B cell (primary cell): ENCODE measurements at regions not wholly inside any gene's neighbourhood (a gene's known extent, or its start where the extent isn't known, plus 50 kb on each side); places are given as distances from the start of the nearest gene placed in this dataset.

Experiments used
- ATAC-seq: fragments of 200-7000 bp; cut with Tn5 transposase; one replicate; pipeline ENCODE4 v1.10.0; 2021; ENCODE audit warnings: low read depth, mild to moderate bottlenecking, moderate number of reproducible peaks, moderate library complexity
- CTCF ChIA-PET: fragments of 350-600 bp; sonication (Branson Sonifier 250); formaldehyde crosslinking; loops from one replicate; lab custom pipeline; 2021; ENCODE audit warnings: antibody characterized with exemption, inconsistent platforms; lab: Charles Lee
- POLR2A ChIA-PET: fragments of 350-600 bp; sonication (Branson Sonifier 250); formaldehyde crosslinking; loops from one replicate; lab custom pipeline; 2021; ENCODE audit warnings: antibody characterized with exemption; lab: Charles Lee
- DNase-seq: peaks from one replicate; pipeline ENCODE4 v3.0.0; 2013
- H2AFZ ChIP-seq: 2 replicates; pipeline ENCODE4 v1.6.1; 2012; ENCODE audit warnings: mild to moderate bottlenecking, low read depth, low read length; ENCODE audit not compliant: insufficient read depth, poor library complexity, severe bottlenecking
- H3K27ac ChIP-seq, 2 donors: 1 replicate in 1 of 2; 2 replicates in 1 of 2; pipeline ENCODE4 v1.5.1; 2012 to 2013; ENCODE audit warnings: low read length in 2 of 2, mild to moderate bottlenecking in 2 of 2, moderate library complexity in 1 of 2
- H3K27me3 ChIP-seq, 4 experiments: fragments of 200-600 bp in 1 of 4; sonication (generic) in 1 of 4; replicated peaks in 1 of 4; 1 replicate in 2 of 4; 2 replicates in 2 of 4; pipeline versions ENCODE4 v1.6.1 to v1.7.0; 2013 to 2016; ENCODE audit warnings: low read length in 3 of 4, mild to moderate bottlenecking in 2 of 4, mixed read lengths in 1 of 4, moderate library complexity in 1 of 4; ENCODE audit not compliant: insufficient read depth in 4 of 4, control insufficient read depth in 3 of 4; ENCODE audit errors: control extremely low read depth in 1 of 4
- H3K36me3 ChIP-seq, 2 experiments: replicated peaks in 1 of 2; 1 replicate in 1 of 2; 2 replicates in 1 of 2; pipeline versions ENCODE4 v1.6.1 to v1.7.1; 2013; ENCODE audit warnings: low read length in 1 of 2; ENCODE audit not compliant: insufficient read depth in 2 of 2, control insufficient read depth in 1 of 2; ENCODE audit errors: control extremely low read depth in 1 of 2, extremely low read depth in 1 of 2
- H3K4me1 ChIP-seq, 2 donors: fragments of 200-600 bp in 1 of 2; sonication (generic) in 1 of 2; 1 replicate in 1 of 2; 2 replicates in 1 of 2; pipeline versions ENCODE4 v1.5.1 to v1.6.1; 2013 to 2017; ENCODE audit warnings: low read length in 2 of 2; ENCODE audit not compliant: control insufficient read depth in 2 of 2, insufficient read depth in 2 of 2
- H3K4me2 ChIP-seq: replicated peaks from 2 replicates; pipeline ENCODE3; 2012; ENCODE audit warnings: mild to moderate bottlenecking, low read depth, low read length; ENCODE audit not compliant: poor library complexity, severe bottlenecking
- H3K4me3 ChIP-seq, 5 experiments: fragments of 200-600 bp in 1 of 5; sonication (generic) in 1 of 5; 1 replicate in 3 of 5; 2 replicates in 2 of 5; pipeline versions ENCODE4 v1.5.1 to v1.7.0; 2011 to 2016; ENCODE audit warnings: low read length in 4 of 5, mild to moderate bottlenecking in 4 of 5, low read depth in 2 of 5, control low read depth in 1 of 5, moderate library complexity in 1 of 5; ENCODE audit not compliant: insufficient read depth in 1 of 5; ENCODE audit errors: control extremely low read depth in 1 of 5, extremely low read depth in 1 of 5
- H3K79me2 ChIP-seq: fragments of 200-600 bp; sonication (generic); one replicate; pipeline ENCODE4 v1.6.0; 2016; ENCODE audit warnings: low read length; ENCODE audit not compliant: control insufficient read depth, insufficient read depth
- H3K9ac ChIP-seq: fragments of 200-600 bp; sonication (generic); 2 replicates; pipeline ENCODE4 v1.6.1; 2017; ENCODE audit warnings: mild to moderate bottlenecking, low read length, moderate library complexity
- H3K9me3 ChIP-seq, 3 donors: one replicate each; pipeline versions ENCODE4 v1.6.1 to v1.7.1; 2013; ENCODE audit warnings: low read length in 2 of 3; ENCODE audit not compliant: control insufficient read depth in 2 of 3, insufficient read depth in 1 of 3; ENCODE audit errors: control extremely low read depth in 1 of 3
- H4K20me1 ChIP-seq: 2 replicates; pipeline ENCODE4 v1.6.0; 2012; ENCODE audit warnings: mild to moderate bottlenecking, low read length; ENCODE audit not compliant: insufficient read depth, control insufficient read depth, poor library complexity, severe bottlenecking
- H3K27ac Mint-ChIP-seq: one replicate; pipeline ENCODE4 v1.8.0; 2021; ENCODE audit warnings: mixed read lengths
- H3K27me3 Mint-ChIP-seq: one replicate; pipeline ENCODE4 v1.8.0; 2021; ENCODE audit warnings: mixed read lengths
- H3K4me1 Mint-ChIP-seq: one replicate; pipeline ENCODE4 v1.8.0; 2021; ENCODE audit warnings: mixed read lengths
- H3K4me3 Mint-ChIP-seq: one replicate; pipeline ENCODE4 v1.8.0; 2021; ENCODE audit warnings: mixed read lengths
- H3K9me3 Mint-ChIP-seq: one replicate; pipeline ENCODE4 v1.8.0; 2022; ENCODE audit warnings: mixed read lengths; ENCODE audit not compliant: insufficient read depth
- CTCF ChIP-seq: fragments of 200-600 bp; IDR thresholded peaks from one replicate; pipeline ENCODE4 v1.8.0; 2022; ENCODE audit warnings: antibody characterized with exemption, mild to moderate bottlenecking
- EZH2 ChIP-seq: IDR thresholded peaks from 2 replicates; pipeline ENCODE4 v1.6.1; 2012; ENCODE audit warnings: borderline replicate concordance, low read depth, mild to moderate bottlenecking, moderate library complexity, low read length; ENCODE audit not compliant: insufficient read depth, poor library complexity, severe bottlenecking
- WGBS: methylation state at CpG from one replicate; pipeline ENCODE4 v1.1.5; 2013; ENCODE audit warnings: missing lambda C conversion rate; ENCODE audit not compliant: insufficient coverage; 5-methylcytosine and 5-hydroxymethylcytosine counted together
- intact Hi-C: fragments of 100-400 bp; cut with micrococcal nuclease; formaldehyde crosslinking; loops from one replicate; pipeline ENCODE4 v1.10.0; 2022

- Histone ChIP-seq H3K27ac (no peak overlapping the region), H3K36me3 (no peaks in the 10 kb centered on the region), H3K4me2 (no peak overlapping the region), H3K79me2 (no peaks in the 10 kb centered on the region), H3K9me3 (peaks cover 0 to 1% (median 0%) of the 10 kb centered on the region in 3 donors), H3K9ac (no peak overlapping the region), H3K27me3 (no peaks in the 10 kb centered on the region), H3K4me3 (no peak overlapping the region), H3K4me1 (no peaks in the 10 kb centered on the region), H2AFZ (no peak overlapping the region), H4K20me1 (no peaks in the 10 kb centered on the region)
- H3K4me1 Mint-ChIP-seq = no peaks in the 10 kb centered on the region
- H3K9me3 Mint-ChIP-seq = no peaks in the 10 kb centered on the region
- CTCF ChIA-PET = no interaction called here
- DNase-seq (no peak), ATAC-seq (no peak)
- no peak overlapping the region for H3K4me3 Mint-ChIP-seq
- POLR2A ChIA-PET = no interaction called here
- intact Hi-C loops = no loop called here
- H3K27me3 Mint-ChIP-seq = no peaks in the 10 kb centered on the region
- H3K27ac Mint-ChIP-seq = no peak overlapping the region
- no peak for TF ChIP-seq CTCF
- no peak for TF ChIP-seq EZH2
Measured at GRCh38 chr2:82165377-82165776, 1860.8 kb upstream of the LRRTM1 start.

- POLR2A ChIA-PET = no interaction called here
- intact Hi-C loops = no loop called here
- CTCF ChIA-PET = no interaction called here
- peaks cover 0 to 1% (median 0%) of the 10 kb centered on the region in 3 donors for H3K9me3 ChIP-seq
- H3K79me2 ChIP-seq = no peaks in the 10 kb centered on the region
- no peaks in the 10 kb centered on the region for H3K36me3 ChIP-seq
- H3K4me1 ChIP-seq = no peaks in the 10 kb centered on the region
- H2AFZ ChIP-seq = no peak overlapping the region
- Mint-ChIP-seq H3K27ac (no peak overlapping the region), H3K27me3 (no peaks in the 10 kb centered on the region), H3K4me1 (no peaks in the 10 kb centered on the region), H3K4me3 (no peak overlapping the region), H3K9me3 (no peaks in the 10 kb centered on the region)
- DNase-seq (no peak), ATAC-seq (no peak)
- H3K4me2 ChIP-seq = no peak overlapping the region
- H3K27me3 ChIP-seq = no peaks in the 10 kb centered on the region
- H3K4me3 ChIP-seq = no peak overlapping the region
- WGBS = no CpG with 5 or more reads among the region's 2 CpGs
- no peak overlapping the region for H3K9ac ChIP-seq
- H3K27ac ChIP-seq = no peak overlapping the region
- H4K20me1 ChIP-seq = no peaks in the 10 kb centered on the region
- no peak for TF ChIP-seq EZH2
- no peak for TF ChIP-seq CTCF
Measured at GRCh38 chr2:82158150-82158549, 1853.6 kb upstream of the LRRTM1 start.
